SU-DHL-6 (cell line): ENCODE measurements at regions not wholly inside any gene's neighbourhood (a gene's known extent, or its start where the extent isn't known, plus 50 kb on each side); places are given as distances from the start of the nearest gene placed in this dataset.

Source experiments
- CTCF ChIP-seq: fragments of 200-600 bp; sonication (generic); IDR thresholded peaks from one replicate; pipeline ENCODE4 v1.5.1; 2017; ENCODE audit warnings: antibody characterized with exemption, mild to moderate bottlenecking, low read length, moderate library complexity; ENCODE audit not compliant: insufficient read depth, poor library complexity, severe bottlenecking
- EZH2phosphoT487 ChIP-seq: fragments of 200-600 bp; sonication (generic), shearing (Covaris generic); conservative IDR thresholded peaks from 2 replicates; pipeline ENCODE4 v1.6.1; 2018; ENCODE audit warnings: mild to moderate bottlenecking, antibody characterized with exemption, low read length, moderate library complexity, mixed read lengths

- TF ChIP-seq CTCF (no peak), EZH2phosphoT487 (no peak)
These were observed 1289.1 kb downstream of the STIM2 start for GRCh38 chr4:28149762-28150161.
